Muscle layer of duodenum (tissue), 2 donors: ENCODE measurements at regions not wholly inside any gene's neighbourhood (a gene's known extent, or its start where the extent isn't known, plus 50 kb on each side); places are given as distances from the start of the nearest gene placed in this dataset.
"Not testable (repeated sequence)": the region's sequence is repeated elsewhere in the genome, so short reads cannot be mapped to it uniquely, and the experiment has no call there.

Experiments used
- H3K27ac ChIP-seq: one replicate; pipeline ENCODE4 v1.7.0; 2013; ENCODE audit warnings: mild to moderate bottlenecking, low read length
- H3K27me3 ChIP-seq: one replicate; pipeline ENCODE4 v1.7.0; 2013; ENCODE audit warnings: low read depth, mild to moderate bottlenecking, control low read depth, low read length
- H3K36me3 ChIP-seq, 2 donors: one replicate each; pipeline ENCODE4 v1.7.0; 2013; ENCODE audit warnings: low read length in 2 of 2, control low read depth in 1 of 2, mild to moderate bottlenecking in 1 of 2; ENCODE audit not compliant: insufficient read depth in 2 of 2, control insufficient read depth in 1 of 2
- H3K4me1 ChIP-seq, 2 donors: one replicate each; pipeline ENCODE4 v1.7.0; 2013; ENCODE audit warnings: low read length in 2 of 2, mild to moderate bottlenecking in 2 of 2, control low read depth in 1 of 2, moderate library complexity in 1 of 2; ENCODE audit not compliant: insufficient read depth in 2 of 2, control insufficient read depth in 1 of 2
- H3K4me3 ChIP-seq, 2 donors: one replicate each; pipeline ENCODE4 v1.7.0; 2013; ENCODE audit warnings: low read length in 2 of 2, low read depth in 1 of 2, mild to moderate bottlenecking in 1 of 2
- H3K9me3 ChIP-seq, 2 donors: one replicate each; pipeline ENCODE4 v1.7.0; 2013; ENCODE audit warnings: low read length in 2 of 2, control low read depth in 1 of 2, mild to moderate bottlenecking in 1 of 2; ENCODE audit not compliant: control insufficient read depth in 1 of 2
- donor health status: healthy.

- no peak overlapping the region for H3K4me3 ChIP-seq
- H3K27ac ChIP-seq: no peak overlapping the region
- no peaks in the 10 kb centered on the region for H3K36me3 ChIP-seq
- peaks cover 18% of the 10 kb centered on the region for H3K27me3 ChIP-seq
- H3K9me3 ChIP-seq: peaks cover 0 to 7% of the 10 kb centered on the region in 2 donors
- peaks cover 0 to 3% of the 10 kb centered on the region in 2 donors for H3K4me1 ChIP-seq
Measured at GRCh38 chr6:27539551-27539950, 66.6 kb upstream of the ZNF184 start.

- H3K27me3 ChIP-seq: no peaks in the 10 kb centered on the region
- no peak overlapping the region for H3K4me3 ChIP-seq
- H3K4me1 ChIP-seq: no peaks in the 10 kb centered on the region
- no peaks in the 10 kb centered on the region for H3K36me3 ChIP-seq
- H3K27ac ChIP-seq: no peak overlapping the region
- no peaks in the 10 kb centered on the region for H3K9me3 ChIP-seq
Measured at GRCh38 chr6:27532820-27533538, 60.1 kb upstream of the ZNF184 start.

DNA sequence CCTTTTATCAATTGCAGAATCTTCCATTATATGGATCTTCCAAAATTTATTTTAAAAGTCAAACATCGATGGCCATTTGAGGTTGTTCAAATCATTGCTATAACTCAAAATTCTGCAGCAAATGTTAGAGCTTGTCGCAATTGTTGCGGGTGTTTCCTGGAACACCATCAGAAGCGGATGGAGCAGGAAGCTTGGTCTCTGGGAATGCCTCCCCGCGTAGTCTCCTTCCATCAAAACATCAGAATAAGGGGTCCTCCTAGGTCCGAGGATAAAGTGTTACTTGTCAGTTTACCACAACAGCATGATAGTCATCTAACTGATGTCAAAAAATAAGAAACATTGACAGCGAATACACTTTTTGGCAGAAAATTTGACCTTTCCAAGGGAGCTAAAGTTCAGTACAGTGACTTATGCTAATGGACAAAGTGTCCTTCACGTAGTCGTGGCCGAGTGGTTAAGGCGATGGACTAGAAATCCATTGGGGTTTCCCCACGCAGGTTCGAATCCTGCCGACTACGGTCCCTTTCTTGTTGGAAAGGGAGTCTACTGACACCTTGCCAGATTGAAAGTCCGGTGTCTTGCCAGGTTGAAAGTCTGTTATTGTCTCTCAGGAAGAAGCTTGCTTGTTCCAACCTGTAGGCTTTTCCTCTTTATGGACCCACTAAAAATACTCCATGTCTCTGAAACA, 59.0 kb upstream of the ZNF184 start:
- no peak overlapping the region for H3K4me3 ChIP-seq
- no peaks in the 10 kb centered on the region for H3K36me3 ChIP-seq
- no peak overlapping the region for H3K27ac ChIP-seq
- H3K4me1 ChIP-seq: no peaks in the 10 kb centered on the region
- H3K27me3 ChIP-seq: no peaks in the 10 kb centered on the region
- H3K9me3 ChIP-seq: no peaks in the 10 kb centered on the region

GRCh38 chr6:27529796-27530195, 56.9 kb upstream of the ZNF184 start:
- H3K9me3 ChIP-seq, H3K27ac ChIP-seq, H3K36me3 ChIP-seq, H3K4me3 ChIP-seq, H3K4me1 ChIP-seq, H3K27me3 ChIP-seq: not testable (repeated sequence)

- H3K36me3 ChIP-seq: no peaks in the 10 kb centered on the region
- H3K27ac ChIP-seq: no peak overlapping the region
- H3K4me1 ChIP-seq: no peaks in the 10 kb centered on the region
- H3K27me3 ChIP-seq: no peaks in the 10 kb centered on the region
- H3K4me3 ChIP-seq: no peak overlapping the region
- no peaks in the 10 kb centered on the region for H3K9me3 ChIP-seq
Measured at GRCh38 chr6:27528714-27529113, 55.8 kb upstream of the ZNF184 start.
